ENCODE measurements at regions not wholly inside any gene's neighbourhood (a gene's known extent, or its start where the extent isn't known, plus 50 kb on each side); places are given as distances from the start of the nearest gene placed in this dataset.

DNA sequence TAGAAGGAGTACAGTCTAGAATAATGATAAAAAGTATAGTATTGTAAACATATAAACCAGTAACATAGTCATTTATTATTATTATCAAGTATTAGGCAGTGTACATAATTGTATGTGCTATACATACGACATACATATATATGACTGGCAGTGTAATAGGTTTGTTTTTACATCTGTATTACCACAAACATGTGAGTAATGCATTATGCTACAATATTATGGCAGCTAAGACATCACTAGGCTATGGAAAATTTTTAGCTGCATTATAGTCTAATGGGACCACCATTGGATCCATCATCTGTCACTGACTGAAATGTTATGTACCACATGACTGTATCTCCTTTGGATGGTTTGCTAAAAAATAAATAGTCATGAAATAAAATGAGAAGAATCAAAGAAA is 530.0 kb downstream of the PRR16 start:
- ChIA-PET CTCF (no interaction called here), POLR2A (ENCODE audit: unreplicated experiment) (no interaction called here)
- Histone ChIP-seq H2BK15ac (ENCODE audit: low read depth, low read length) (no peak overlapping the region), H3K27ac (ENCODE audit: insufficient read depth, low read length) (no peak overlapping the region), H2AK9ac (replicated peaks; ENCODE audit: low read depth, low read length, poor library complexity) (no peak overlapping the region), H3K56ac (ENCODE audit: extremely low read depth, insufficient read depth, low read length) (no peak overlapping the region), H3K4ac (ENCODE audit: low read depth, low read length) (no peak overlapping the region), H3K4me1 (ENCODE audit: control insufficient read depth, insufficient read depth, low read length) (no peaks in the 10 kb centered on the region), H3K18ac (ENCODE audit: low read depth, low read length) (no peak overlapping the region), H3K9me3 (ENCODE audit: control insufficient read depth, insufficient read depth, low read length) (no peaks in the 10 kb centered on the region), H2BK120ac (ENCODE audit: low read depth, low read length) (no peak overlapping the region), H4K20me1 (ENCODE audit: insufficient read depth, low read length) (no peaks in the 10 kb centered on the region), H3K36me3 (ENCODE audit: control insufficient read depth, insufficient read depth, low read length) (no peaks in the 10 kb centered on the region), H2BK20ac (ENCODE audit: low read depth, low read length) (no peak overlapping the region), H3K79me1 (ENCODE audit: low read depth in 1 of 2, low read length in 2 of 2) (no peaks in the 10 kb centered on the region), H4K5ac (ENCODE audit: low read depth, low read length) (no peak overlapping the region), H3K4me2 (ENCODE audit: low read depth, low read length) (no peak overlapping the region), H3K23ac (ENCODE audit: low read depth, low read length) (no peak overlapping the region), H3K9me1 (ENCODE audit: insufficient read depth, low read length) (no peaks in the 10 kb centered on the region), H4K8ac (ENCODE audit: low read depth in 2 of 2, low read length in 2 of 2) (no peak overlapping the region), H4K91ac (ENCODE audit: insufficient read depth, low read depth, low read length) (no peak overlapping the region), H2AFZ (replicated peaks; ENCODE audit: low read length, poor library complexity) (no peak overlapping the region), H3K14ac (replicated peaks; ENCODE audit: low read depth, low read length) (no peak overlapping the region), H3K27me3 (ENCODE audit: control insufficient read depth, insufficient read depth, low read length) (no peaks in the 10 kb centered on the region), H3K9ac (ENCODE audit: low read depth, low read length) (no peak overlapping the region), H2BK5ac (ENCODE audit: low read depth, low read length, poor library complexity, severe bottlenecking) (no peak overlapping the region), H2AK5ac (ENCODE audit: low read depth, low read length) (no peak overlapping the region), H3K4me3 (ENCODE audit: insufficient read depth, low read depth, low read length) (no peak overlapping the region)
- in situ Hi-C loops (cut with MboI; ENCODE audit: low sequenced_read_pairs) (no loop called here), dilution Hi-C loops (cut with HindIII; ENCODE audit: low sequenced_read_pairs, unreplicated experiment) (no loop called here), intact Hi-C loops (cut with micrococcal nuclease) (no loop called here)
- no peak for ATAC-seq (ENCODE audit: low read depth)
- no TSS peak for BruUV-seq (replicated peaks)
- no peak for TF ChIP-seq RFX5 (IDR thresholded peaks at IDR 0.05; ENCODE audit: low read depth, low read length)
- no peak for DNase-seq
- WGBS, 2 experiments (ENCODE audit: extremely low coverage in 2 of 2, insufficient read length in 1 of 2) = no CpG with 5 or more reads among the region's 1 CpG

All from IMR-90 (cell line).